ENCODE measurements at regions not wholly inside any gene's neighbourhood (a gene's known extent, or its start where the extent isn't known, plus 50 kb on each side); places are given as distances from the start of the nearest gene placed in this dataset.

DNA sequence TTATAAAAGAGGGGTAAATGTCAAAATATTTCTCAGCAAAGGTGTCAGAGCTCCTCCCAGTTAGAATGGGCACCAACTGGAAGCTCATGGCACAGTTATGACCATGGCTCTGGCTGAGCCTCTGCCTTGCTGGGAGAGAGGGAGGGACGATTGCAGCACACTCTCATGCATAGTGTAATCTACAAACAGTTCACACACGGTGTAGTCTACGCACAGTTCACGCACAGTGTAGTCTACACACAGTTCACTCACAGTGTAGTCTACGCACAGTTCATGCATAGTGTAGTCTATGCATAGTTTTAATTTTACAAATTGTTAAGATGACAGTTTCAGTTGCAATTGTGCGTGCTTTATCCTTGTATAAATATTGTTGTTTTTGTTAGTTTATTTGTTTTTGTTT lies 1474.6 kb upstream of the TMEM132C start:
- TF ChIP-seq, protein P1, sequence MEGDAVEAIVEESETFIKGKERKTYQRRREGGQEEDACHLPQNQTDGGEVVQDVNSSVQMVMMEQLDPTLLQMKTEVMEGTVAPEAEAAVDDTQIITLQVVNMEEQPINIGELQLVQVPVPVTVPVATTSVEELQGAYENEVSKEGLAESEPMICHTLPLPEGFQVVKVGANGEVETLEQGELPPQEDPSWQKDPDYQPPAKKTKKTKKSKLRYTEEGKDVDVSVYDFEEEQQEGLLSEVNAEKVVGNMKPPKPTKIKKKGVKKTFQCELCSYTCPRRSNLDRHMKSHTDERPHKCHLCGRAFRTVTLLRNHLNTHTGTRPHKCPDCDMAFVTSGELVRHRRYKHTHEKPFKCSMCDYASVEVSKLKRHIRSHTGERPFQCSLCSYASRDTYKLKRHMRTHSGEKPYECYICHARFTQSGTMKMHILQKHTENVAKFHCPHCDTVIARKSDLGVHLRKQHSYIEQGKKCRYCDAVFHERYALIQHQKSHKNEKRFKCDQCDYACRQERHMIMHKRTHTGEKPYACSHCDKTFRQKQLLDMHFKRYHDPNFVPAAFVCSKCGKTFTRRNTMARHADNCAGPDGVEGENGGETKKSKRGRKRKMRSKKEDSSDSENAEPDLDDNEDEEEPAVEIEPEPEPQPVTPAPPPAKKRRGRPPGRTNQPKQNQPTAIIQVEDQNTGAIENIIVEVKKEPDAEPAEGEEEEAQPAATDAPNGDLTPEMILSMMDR (IDR thresholded peaks at IDR 0.05; ENCODE audit: insufficient read depth, low read length, poor library complexity, severe bottlenecking): no peak
- no peak for TF ChIP-seq EZH2phosphoT487 (conservative IDR thresholded peaks at IDR 0.05; ENCODE audit: low read length)
